Neural progenitor cell (in vitro differentiated cells): ENCODE measurements at regions not wholly inside any gene's neighbourhood (a gene's known extent, or its start where the extent isn't known, plus 50 kb on each side); places are given as distances from the start of the nearest gene placed in this dataset.

ENCODE experiments used
- DNase-seq: peaks from one replicate; pipeline ENCODE4 v3.0.0-alpha.2; 2016; ENCODE audit warnings: low spot score
- H2AFZ ChIP-seq: fragments of 200-600 bp; sonication (generic); replicated peaks from 2 replicates; pipeline ENCODE4 v1.6.1; 2016; ENCODE audit warnings: antibody characterized with exemption
- H3F3A ChIP-seq: fragments of 200-600 bp; sonication (generic); 2 replicates; pipeline ENCODE4 v1.6.1; 2016; ENCODE audit warnings: antibody characterized with exemption, low read depth
- H3K27ac ChIP-seq: fragments of 200-600 bp; sonication (generic); 2 replicates; pipeline ENCODE4 v1.5.1; 2016; ENCODE audit warnings: mild to moderate bottlenecking
- H3K27me3 ChIP-seq: fragments of 200-600 bp; sonication (generic); 2 replicates; pipeline ENCODE4 v1.6.1; 2016; ENCODE audit warnings: mild to moderate bottlenecking, moderate library complexity
- H3K36me3 ChIP-seq: fragments of 200-600 bp; sonication (generic); 2 replicates; pipeline ENCODE4 v1.5.1; 2016
- H3K4me1 ChIP-seq: fragments of 200-600 bp; sonication (generic); 2 replicates; pipeline ENCODE4 v1.6.1; 2016; ENCODE audit warnings: mixed run types
- H3K4me2 ChIP-seq: fragments of 200-600 bp; sonication (generic); 2 replicates; pipeline ENCODE4 v1.6.1; 2016
- H3K4me3 ChIP-seq: fragments of 200-600 bp; sonication (generic); 2 replicates; pipeline ENCODE4 v1.5.1; 2016
- H3K79me2 ChIP-seq: fragments of 200-600 bp; sonication (generic); 2 replicates; pipeline ENCODE4 v1.6.1; 2016; ENCODE audit warnings: low read depth
- H3K9ac ChIP-seq: fragments of 200-600 bp; sonication (generic); 2 replicates; pipeline ENCODE4 v1.6.1; 2016
- H3K9me3 ChIP-seq: fragments of 200-600 bp; sonication (generic); 2 replicates; pipeline ENCODE4 v1.5.1; 2016; ENCODE audit warnings: low read depth
- H4K20me1 ChIP-seq: fragments of 200-600 bp; sonication (generic); 2 replicates; pipeline ENCODE4 v1.6.1; 2016; ENCODE audit warnings: low read depth
- H3K27ac Mint-ChIP-seq: 3 replicates; pipeline ENCODE4 v1.8.0; 2021; ENCODE audit warnings: mixed read lengths
- H3K27me3 Mint-ChIP-seq: 2 replicates; pipeline ENCODE4 v1.8.0; 2022; ENCODE audit warnings: low read depth, mild to moderate bottlenecking, inconsistent platforms, moderate library complexity, mixed read lengths; ENCODE audit not compliant: insufficient read depth
- H3K36me3 Mint-ChIP-seq: 3 replicates; pipeline ENCODE4 v1.8.0; 2021; ENCODE audit warnings: mixed read lengths
- H3K4me1 Mint-ChIP-seq: 3 replicates; pipeline ENCODE4 v1.8.0; 2021; ENCODE audit warnings: mixed read lengths
- H3K4me3 Mint-ChIP-seq: 3 replicates; pipeline ENCODE4 v1.8.0; 2021; ENCODE audit warnings: mild to moderate bottlenecking, moderate library complexity, mixed read lengths
- H3K9me3 Mint-ChIP-seq: 3 replicates; pipeline ENCODE4 v1.8.0; 2020; ENCODE audit warnings: mixed read lengths
- EZH2 ChIP-seq: fragments of 200-600 bp; sonication (generic); IDR thresholded peaks from 2 replicates; pipeline ENCODE4 v1.6.1; 2017; ENCODE audit warnings: antibody characterized with exemption, mild to moderate bottlenecking, moderate library complexity
- EZH2phosphoT487 ChIP-seq: fragments of 200-600 bp; sonication (generic); IDR thresholded peaks from 2 replicates; pipeline ENCODE4 v1.6.1; 2017; ENCODE audit warnings: antibody characterized with exemption
- TF ChIP-seq, protein P1 (sequence below): fragments of 200-600 bp; sonication (generic); IDR thresholded peaks from 2 replicates; pipeline ENCODE4 v1.5.1; 2017; ENCODE audit warnings: antibody characterized with exemption, mild to moderate bottlenecking

DNA sequence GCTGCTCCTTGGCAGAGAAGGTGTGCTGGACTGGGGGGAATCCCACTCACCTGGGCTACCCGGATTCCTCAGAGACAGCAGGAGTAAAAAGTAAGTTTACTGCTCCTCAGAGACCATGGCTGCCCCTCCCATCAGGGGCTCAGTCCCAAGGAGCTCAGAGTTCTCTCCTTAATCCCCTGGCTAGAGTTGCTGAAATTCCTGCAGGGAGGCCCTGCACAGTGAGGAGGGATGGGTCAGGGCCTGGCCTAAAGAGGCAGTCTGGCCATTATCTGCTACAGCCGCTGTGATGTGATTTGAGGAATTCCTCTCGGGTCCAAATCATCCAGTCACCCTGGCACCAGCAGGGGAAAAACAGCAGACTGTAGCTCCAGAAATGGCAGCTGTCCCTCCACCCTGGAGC, 502.5 kb downstream of the PCDH17 start:
- Histone ChIP-seq H3K36me3 (no peaks in the 10 kb centered on the region), H4K20me1 (no peaks in the 10 kb centered on the region), H3K9ac (no peak overlapping the region), H3K27me3 (no peaks in the 10 kb centered on the region), H3K27ac (no peak overlapping the region), H2AFZ (peak overlapping the region; percentile 68), H3F3A (no peaks in the 10 kb centered on the region), H3K79me2 (no peaks in the 10 kb centered on the region), H3K4me1 (peaks cover 8% of the 10 kb centered on the region), H3K9me3 (no peaks in the 10 kb centered on the region), H3K4me2 (no peak overlapping the region), H3K4me3 (no peak overlapping the region)
- Mint-ChIP-seq H3K4me3 (no peak overlapping the region), H3K27ac (no peak overlapping the region), H3K36me3 (no peaks in the 10 kb centered on the region), H3K4me1 (no peaks in the 10 kb centered on the region), H3K27me3 (peaks cover 3% of the 10 kb centered on the region), H3K9me3 (peaks cover 27% of the 10 kb centered on the region)
- DNase-seq = peak; percentile 68
- TF ChIP-seq, protein P1, sequence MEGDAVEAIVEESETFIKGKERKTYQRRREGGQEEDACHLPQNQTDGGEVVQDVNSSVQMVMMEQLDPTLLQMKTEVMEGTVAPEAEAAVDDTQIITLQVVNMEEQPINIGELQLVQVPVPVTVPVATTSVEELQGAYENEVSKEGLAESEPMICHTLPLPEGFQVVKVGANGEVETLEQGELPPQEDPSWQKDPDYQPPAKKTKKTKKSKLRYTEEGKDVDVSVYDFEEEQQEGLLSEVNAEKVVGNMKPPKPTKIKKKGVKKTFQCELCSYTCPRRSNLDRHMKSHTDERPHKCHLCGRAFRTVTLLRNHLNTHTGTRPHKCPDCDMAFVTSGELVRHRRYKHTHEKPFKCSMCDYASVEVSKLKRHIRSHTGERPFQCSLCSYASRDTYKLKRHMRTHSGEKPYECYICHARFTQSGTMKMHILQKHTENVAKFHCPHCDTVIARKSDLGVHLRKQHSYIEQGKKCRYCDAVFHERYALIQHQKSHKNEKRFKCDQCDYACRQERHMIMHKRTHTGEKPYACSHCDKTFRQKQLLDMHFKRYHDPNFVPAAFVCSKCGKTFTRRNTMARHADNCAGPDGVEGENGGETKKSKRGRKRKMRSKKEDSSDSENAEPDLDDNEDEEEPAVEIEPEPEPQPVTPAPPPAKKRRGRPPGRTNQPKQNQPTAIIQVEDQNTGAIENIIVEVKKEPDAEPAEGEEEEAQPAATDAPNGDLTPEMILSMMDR = no peak
- TF ChIP-seq EZH2 (no peak), EZH2phosphoT487 (no peak)

DNA sequence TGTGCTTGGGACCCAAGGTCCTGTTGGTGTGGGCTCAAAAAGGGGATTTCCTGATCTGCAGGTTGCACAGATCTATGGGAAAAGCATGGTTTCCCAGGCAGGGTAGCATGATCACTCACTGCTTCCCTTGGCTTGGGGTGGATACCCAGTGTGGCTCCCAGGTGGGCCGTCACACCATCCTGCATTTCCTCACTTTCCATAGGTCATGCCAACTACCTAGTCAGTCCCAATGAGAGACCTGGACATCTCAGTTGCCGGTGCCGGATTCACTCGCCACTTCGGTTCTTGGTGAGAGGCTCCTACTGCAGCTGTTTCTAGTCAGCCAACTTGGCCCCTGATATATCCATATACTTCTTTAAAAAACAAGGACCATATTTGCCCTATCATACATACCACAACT, 503.0 kb downstream of the PCDH17 start:
- Mint-ChIP-seq H3K27me3 (peaks cover 3% of the 10 kb centered on the region), H3K27ac (no peak overlapping the region), H3K4me1 (no peaks in the 10 kb centered on the region), H3K9me3 (peaks cover 27% of the 10 kb centered on the region), H3K36me3 (no peaks in the 10 kb centered on the region), H3K4me3 (no peak overlapping the region)
- Histone ChIP-seq H3K9me3 (no peaks in the 10 kb centered on the region), H3F3A (no peaks in the 10 kb centered on the region), H3K4me1 (peaks cover 8% of the 10 kb centered on the region), H3K4me3 (no peak overlapping the region), H3K9ac (no peak overlapping the region), H3K4me2 (no peak overlapping the region), H3K79me2 (no peaks in the 10 kb centered on the region), H4K20me1 (no peaks in the 10 kb centered on the region), H2AFZ (peak overlapping the region; percentile 68), H3K27me3 (no peaks in the 10 kb centered on the region), H3K36me3 (no peaks in the 10 kb centered on the region), H3K27ac (no peak overlapping the region)
- TF ChIP-seq EZH2 (no peak), EZH2phosphoT487 (no peak)
- TF ChIP-seq, protein P1 = no peak
- DNase-seq = no peak

DNA sequence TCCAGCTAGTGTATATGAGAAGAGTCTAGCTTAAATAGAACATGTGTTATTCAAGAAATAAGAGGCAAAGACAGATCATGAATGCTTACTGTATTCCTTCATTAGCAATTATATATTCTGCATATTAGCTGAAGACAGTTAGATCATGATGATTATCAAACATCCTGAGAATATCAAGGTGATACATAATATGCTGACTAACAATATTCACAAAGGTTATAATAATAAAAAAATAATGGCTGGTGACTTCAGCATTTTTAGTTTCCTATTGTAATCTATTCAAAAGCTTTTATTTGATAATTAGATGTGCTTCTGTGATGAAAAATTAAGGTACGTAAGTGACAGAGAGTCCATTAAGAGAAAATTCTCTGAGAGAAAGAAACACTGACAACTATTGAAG, 511.4 kb downstream of the PCDH17 start:
- Mint-ChIP-seq H3K4me3 (no peak overlapping the region), H3K9me3 (peaks cover 18% of the 10 kb centered on the region), H3K36me3 (peaks cover 2% of the 10 kb centered on the region), H3K27ac (no peak overlapping the region), H3K4me1 (no peaks in the 10 kb centered on the region), H3K27me3 (peaks cover 4% of the 10 kb centered on the region)
- H3K27me3 ChIP-seq = no peaks in the 10 kb centered on the region
- H3K4me2 ChIP-seq = no peak overlapping the region
- no peaks in the 10 kb centered on the region for H3K4me1 ChIP-seq
- H3K9ac ChIP-seq = no peak overlapping the region
- no peaks in the 10 kb centered on the region for H3K79me2 ChIP-seq
- no peaks in the 10 kb centered on the region for H4K20me1 ChIP-seq
- no peak overlapping the region for H3K27ac ChIP-seq
- H3F3A ChIP-seq = no peaks in the 10 kb centered on the region
- H3K4me3 ChIP-seq = no peak overlapping the region
- no peaks in the 10 kb centered on the region for H3K9me3 ChIP-seq
- TF ChIP-seq, protein P1 = no peak
- TF ChIP-seq EZH2 (no peak), EZH2phosphoT487 (no peak)
- DNase-seq = no peak
- H2AFZ ChIP-seq = no peak overlapping the region
- no peaks in the 10 kb centered on the region for H3K36me3 ChIP-seq

DNA sequence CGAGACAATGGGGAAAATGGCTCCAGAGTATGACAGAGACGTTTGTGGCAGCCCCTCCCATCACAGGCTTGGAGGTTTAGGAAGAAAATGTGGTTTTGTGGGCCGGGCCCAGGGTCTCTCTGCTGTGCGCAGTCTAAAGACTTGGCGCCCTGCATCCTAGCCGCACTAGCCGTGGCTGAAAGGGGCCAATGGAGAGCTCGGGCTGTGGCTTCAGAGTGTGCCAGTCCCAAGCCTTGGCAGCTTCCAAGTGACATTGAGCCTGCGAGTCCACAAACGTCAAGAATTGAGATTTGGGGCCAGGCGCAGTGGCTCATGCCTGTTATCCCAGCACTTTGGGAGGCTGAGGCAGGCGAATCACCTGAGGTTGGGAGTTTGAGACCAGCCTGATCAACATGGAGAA, 513.1 kb downstream of the PCDH17 start:
- H4K20me1 ChIP-seq = no peaks in the 10 kb centered on the region
- H3K4me1 Mint-ChIP-seq = no peaks in the 10 kb centered on the region
- H3K9me3 Mint-ChIP-seq = peaks cover 18% of the 10 kb centered on the region

More for the DNA sequence above, 513.1 kb downstream of the PCDH17 start:
- Histone ChIP-seq H3K9me3 (no peaks in the 10 kb centered on the region), H3F3A (no peaks in the 10 kb centered on the region), H3K4me1 (no peaks in the 10 kb centered on the region), H3K27me3 (no peaks in the 10 kb centered on the region), H2AFZ (no peak overlapping the region), H3K27ac (no peak overlapping the region), H3K4me3 (no peak overlapping the region), H3K4me2 (no peak overlapping the region), H3K9ac (no peak overlapping the region), H3K36me3 (no peaks in the 10 kb centered on the region), H3K79me2 (no peaks in the 10 kb centered on the region)
- Mint-ChIP-seq H3K4me3 (no peak overlapping the region), H3K36me3 (peaks cover 2% of the 10 kb centered on the region), H3K27ac (no peak overlapping the region), H3K27me3 (peaks cover 4% of the 10 kb centered on the region)
- TF ChIP-seq EZH2 = no peak
- TF ChIP-seq, protein P1 = no peak
- no peak for TF ChIP-seq EZH2phosphoT487
- DNase-seq = no peak
